ENCODE measurements at regions not wholly inside any gene's neighbourhood (a gene's known extent, or its start where the extent isn't known, plus 50 kb on each side); places are given as distances from the start of the nearest gene placed in this dataset.
"Not testable (repeated sequence)": the region's sequence is repeated elsewhere in the genome, so short reads cannot be mapped to it uniquely, and the experiment has no call there.

- no peak for DNase-seq
These were observed 157.5 kb upstream of the LRIG3 start for GRCh38 chr12:59077575-59078426.

GRCh38 chr12:59077153-59077552, 156.8 kb upstream of the LRIG3 start:
- DNase-seq: no peak

GRCh38 chr12:59076622-59077021, 156.3 kb upstream of the LRIG3 start:
- no peak for DNase-seq

- no peak for DNase-seq
These were observed 155.7 kb upstream of the LRIG3 start for GRCh38 chr12:59075968-59076490.

- no peak for DNase-seq
These were observed 154.8 kb upstream of the LRIG3 start for GRCh38 chr12:59075141-59075540.

- DNase-seq: no peak
These were observed 150.1 kb upstream of the LRIG3 start for GRCh38 chr12:59070322-59070933.

GRCh38 chr12:59069516-59069915, 149.2 kb upstream of the LRIG3 start:
- no peak for DNase-seq

- DNase-seq: no peak
These were observed 148.1 kb upstream of the LRIG3 start for GRCh38 chr12:59068436-59068835.

- DNase-seq: no peak
These were observed 146.8 kb upstream of the LRIG3 start for GRCh38 chr12:59067083-59067482.

GRCh38 chr12:59066445-59066844, 146.1 kb upstream of the LRIG3 start:
- no peak for DNase-seq

- no peak for DNase-seq
These were observed 139.0 kb upstream of the LRIG3 start for GRCh38 chr12:59059088-59059935.

- DNase-seq: no peak
These were observed 136.7 kb upstream of the LRIG3 start for GRCh38 chr12:59056966-59057365.

- no peak for DNase-seq
These were observed 135.0 kb upstream of the LRIG3 start for GRCh38 chr12:59055204-59055860.

- DNase-seq: not testable (repeated sequence)
These were observed 133.1 kb upstream of the LRIG3 start for GRCh38 chr12:59053266-59053899.

- DNase-seq: no peak
These were observed 126.6 kb upstream of the LRIG3 start for GRCh38 chr12:59046763-59047534.

GRCh38 chr12:59044791-59045190, 124.5 kb upstream of the LRIG3 start:
- no peak for DNase-seq

- DNase-seq: no peak
These were observed 121.2 kb upstream of the LRIG3 start for GRCh38 chr12:59041241-59042121.

- no peak for DNase-seq
These were observed 120.4 kb upstream of the LRIG3 start for GRCh38 chr12:59040656-59041055.

- no peak for DNase-seq
These were observed 119.7 kb upstream of the LRIG3 start for GRCh38 chr12:59040043-59040442.

- no peak for DNase-seq
These were observed 118.7 kb upstream of the LRIG3 start for GRCh38 chr12:59039005-59039404.

Data from stimulated activated CD8-positive, alpha-beta memory T cell treated with anti-CD3 and anti-CD28 coated beads, Interleukin-4, amount 100 ng/mL, for 48 hours (primary cell).